LNCAP (cell line): ENCODE measurements at regions not wholly inside any gene's neighbourhood (a gene's known extent, or its start where the extent isn't known, plus 50 kb on each side); places are given as distances from the start of the nearest gene placed in this dataset.

Source experiments
- CTCF ChIP-seq: fragments of 450-650 bp; IDR thresholded peaks from 2 replicates; pipeline ENCODE4 v1.5.1; 2017; ENCODE audit warnings: mild to moderate bottlenecking

DNA sequence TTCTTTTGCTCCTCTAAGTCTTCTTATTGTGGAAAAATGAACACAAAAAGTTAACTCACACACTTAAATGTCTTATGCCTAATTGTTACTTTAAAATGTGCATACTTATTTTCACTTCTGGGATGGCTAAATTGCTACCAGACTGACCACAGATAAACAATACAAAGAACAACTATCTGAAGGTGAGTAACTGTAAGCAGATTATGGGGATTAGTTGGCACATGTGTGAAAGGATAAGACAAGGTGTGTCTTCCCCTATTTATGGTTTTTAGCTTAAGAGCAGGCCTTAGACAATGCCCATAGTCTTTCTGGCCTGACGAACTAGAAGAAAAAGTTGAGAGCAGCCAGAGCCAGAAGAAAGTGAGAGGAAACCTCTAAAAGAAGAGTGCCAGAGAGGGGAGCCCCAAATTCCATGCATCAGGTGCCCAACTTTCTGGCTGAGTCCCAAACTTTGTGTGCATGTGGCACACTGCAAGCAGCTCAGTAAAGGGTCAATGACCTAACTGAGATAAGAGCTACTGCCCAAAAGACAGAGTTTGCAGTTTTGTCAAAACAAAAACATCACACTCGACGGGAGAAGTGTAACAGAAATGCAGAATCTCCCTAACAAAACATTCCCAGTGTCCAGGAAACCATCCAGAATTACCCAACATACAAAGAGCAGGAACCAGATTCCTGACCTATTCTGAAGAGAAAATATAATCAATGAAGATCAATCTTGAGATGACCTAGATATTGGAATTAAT lies 375.4 kb downstream of the KCNRG start:
- TF ChIP-seq CTCF = no peak

GRCh38 chr13:50392977-50393376 lies 377.7 kb downstream of the KCNRG start:
- no peak for TF ChIP-seq CTCF

GRCh38 chr13:50393628-50394027 lies 378.4 kb downstream of the KCNRG start:
- no peak for TF ChIP-seq CTCF

DNA sequence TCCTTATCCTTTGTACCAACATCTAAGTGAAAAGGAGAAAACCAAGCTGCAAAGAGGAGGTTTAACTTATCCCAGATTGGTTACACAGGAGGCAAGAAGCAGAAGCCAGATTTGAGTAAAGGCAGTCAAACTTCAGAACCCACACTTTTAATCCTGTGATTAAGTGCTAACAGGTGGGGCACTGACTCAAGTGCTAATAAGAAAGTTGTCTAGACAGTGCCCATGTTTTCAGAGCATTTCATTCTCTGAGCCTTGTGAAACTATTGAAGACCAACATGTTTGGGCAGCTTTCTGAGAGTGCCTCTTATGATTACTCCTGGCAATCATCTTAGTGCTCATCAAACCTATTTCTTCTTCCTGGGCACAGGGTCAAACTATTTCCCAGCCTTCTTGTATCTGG lies 380.8 kb downstream of the KCNRG start:
- no peak for TF ChIP-seq CTCF

DNA sequence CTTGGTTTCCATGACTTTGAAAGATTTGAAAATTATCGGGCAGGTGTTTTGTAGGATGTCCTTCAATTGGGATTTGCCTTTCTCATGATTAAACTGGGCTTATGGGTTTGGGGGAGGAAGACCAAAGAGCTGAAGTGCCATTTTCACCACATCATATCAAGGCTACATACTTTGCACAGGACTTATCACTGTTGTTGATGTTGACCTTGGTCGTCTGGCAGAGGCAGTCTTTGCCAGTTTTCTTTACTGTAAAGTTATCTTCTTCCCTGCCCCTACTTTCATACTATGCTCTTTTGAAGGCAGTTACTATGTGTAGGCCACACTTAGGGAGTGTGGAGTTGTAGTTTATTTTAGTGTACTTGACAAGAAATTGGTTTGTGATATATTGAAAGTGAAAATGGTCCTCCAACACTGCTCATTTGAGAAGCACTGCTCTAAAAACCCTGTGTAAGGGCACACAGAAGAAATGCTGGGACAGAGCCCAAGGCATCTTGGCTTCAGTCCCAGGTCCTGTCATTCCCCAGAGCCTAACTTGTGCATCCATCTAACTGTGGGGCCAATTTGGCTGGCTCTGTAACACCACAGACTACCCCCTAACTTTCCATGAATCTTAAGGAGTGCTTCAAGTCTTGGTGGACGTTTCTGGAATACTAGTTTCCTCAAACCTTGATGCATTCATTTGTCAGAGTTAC lies 384.9 kb downstream of the KCNRG start:
- TF ChIP-seq CTCF = no peak

GRCh38 chr13:50401049-50401505 lies 385.8 kb downstream of the KCNRG start:
- no peak for TF ChIP-seq CTCF

GRCh38 chr13:50401721-50402465 lies 386.6 kb downstream of the KCNRG start:
- TF ChIP-seq CTCF = no peak
